ENCODE measurements at regions not wholly inside any gene's neighbourhood (a gene's known extent, or its start where the extent isn't known, plus 50 kb on each side); places are given as distances from the start of the nearest gene placed in this dataset.
"Not testable (repeated sequence)": the region's sequence is repeated elsewhere in the genome, so short reads cannot be mapped to it uniquely, and the experiment has no call there.

DNA sequence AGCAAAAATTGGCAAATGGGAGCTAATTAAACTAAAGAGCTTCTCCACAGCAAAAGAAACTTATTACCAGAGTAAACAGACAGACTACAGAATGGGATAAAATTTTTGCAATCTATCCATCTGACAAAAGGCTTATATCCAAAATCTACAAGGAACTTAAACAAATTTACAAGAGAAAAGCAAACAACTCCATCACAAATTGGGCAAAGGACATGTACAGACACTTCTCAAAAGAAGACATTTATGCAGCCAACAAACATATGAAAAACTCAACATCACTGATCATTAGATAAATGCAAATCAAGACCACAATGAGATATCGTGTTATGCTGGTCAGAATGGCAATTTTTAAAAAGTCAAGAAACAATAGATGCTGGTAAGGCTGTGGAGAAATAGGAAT is 315.6 kb downstream of the DMAC1 start:
- DNase-seq (ENCODE audit: low read depth in 2 of 3, low spot score in 2 of 3) = not testable (repeated sequence)

DNA sequence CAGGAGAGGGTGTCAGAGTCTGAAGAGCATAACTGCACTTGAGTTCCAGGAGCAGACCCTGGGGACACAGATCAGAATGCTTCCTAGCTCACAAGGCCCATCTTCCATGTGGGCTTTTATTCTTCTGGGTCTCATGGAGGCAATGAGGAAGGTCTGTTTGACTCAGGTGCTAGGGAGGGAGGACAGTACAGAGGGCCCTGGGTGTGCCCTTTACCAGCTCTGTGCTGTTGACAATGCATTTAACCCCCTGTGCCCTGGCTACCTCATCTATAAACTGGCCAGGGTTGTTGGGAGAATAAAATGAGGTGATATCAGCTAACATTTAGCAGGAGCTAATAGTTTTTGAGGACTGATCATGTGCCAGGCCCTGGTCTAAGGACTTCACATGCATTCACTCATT is 318.0 kb downstream of the DMAC1 start:
- no peak for DNase-seq (ENCODE audit: low read depth in 2 of 3, low spot score in 2 of 3)

DNA sequence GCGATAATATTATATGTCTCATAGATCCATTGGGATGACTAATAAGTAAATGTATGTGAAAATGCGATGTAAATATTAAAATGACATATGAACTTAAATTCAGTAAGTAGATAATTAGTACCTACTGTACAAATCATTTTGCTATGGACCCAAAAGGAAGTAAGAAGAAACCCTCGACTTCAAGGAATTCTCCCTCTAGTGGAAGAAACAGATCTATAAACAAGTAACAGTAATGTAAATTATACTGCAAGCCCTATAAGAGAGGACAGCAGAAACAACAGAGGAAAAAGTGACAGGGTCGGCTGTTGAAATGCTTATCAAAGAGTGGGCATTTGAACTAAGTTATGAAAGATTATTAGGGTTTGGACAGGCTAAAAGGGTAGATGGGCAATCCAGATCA is 320.3 kb downstream of the DMAC1 start:
- no peak for DNase-seq (ENCODE audit: low read depth in 2 of 3, low spot score in 2 of 3)

DNA sequence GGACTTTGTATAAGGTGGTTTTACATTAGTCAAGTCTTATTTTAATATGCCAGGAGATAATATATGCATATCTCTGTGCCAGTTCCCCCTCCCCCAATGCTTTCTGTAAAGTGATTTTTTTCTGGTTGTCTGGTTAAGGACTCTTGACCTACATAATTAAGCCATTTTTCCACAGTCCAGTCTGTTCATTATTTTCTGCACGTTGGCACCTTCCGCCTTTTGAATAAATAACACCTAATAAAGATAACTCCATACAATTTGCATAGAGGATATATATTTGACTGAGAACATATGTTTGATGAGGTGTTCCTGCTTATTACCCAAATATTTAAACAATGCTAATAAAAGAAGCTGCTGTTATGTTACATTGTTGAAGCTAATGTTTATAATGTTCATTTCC is 320.9 kb downstream of the DMAC1 start:
- no peak for DNase-seq (ENCODE audit: low read depth in 2 of 3, low spot score in 2 of 3)

DNA sequence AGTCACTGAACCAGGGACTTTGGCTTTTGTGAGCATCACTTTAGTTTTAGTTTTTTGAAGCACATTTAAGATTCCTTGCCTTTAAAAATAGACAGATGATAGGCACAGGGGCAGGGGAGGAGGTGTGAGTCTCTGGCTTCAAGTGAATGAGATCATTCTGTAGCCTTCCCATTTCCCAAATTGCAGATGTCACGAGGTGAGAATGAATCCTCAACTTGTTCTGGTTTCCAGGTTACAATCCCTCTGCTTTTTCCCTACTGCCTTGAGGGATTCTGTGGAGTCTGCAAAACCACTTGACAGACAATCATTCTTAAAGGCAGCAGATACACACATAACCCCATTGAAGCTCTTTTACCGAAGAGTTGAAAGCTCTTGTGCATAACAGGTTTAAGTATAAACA is 332.4 kb downstream of the DMAC1 start:
- DNase-seq (ENCODE audit: low read depth in 2 of 3, low spot score in 2 of 3) = no peak

DNA sequence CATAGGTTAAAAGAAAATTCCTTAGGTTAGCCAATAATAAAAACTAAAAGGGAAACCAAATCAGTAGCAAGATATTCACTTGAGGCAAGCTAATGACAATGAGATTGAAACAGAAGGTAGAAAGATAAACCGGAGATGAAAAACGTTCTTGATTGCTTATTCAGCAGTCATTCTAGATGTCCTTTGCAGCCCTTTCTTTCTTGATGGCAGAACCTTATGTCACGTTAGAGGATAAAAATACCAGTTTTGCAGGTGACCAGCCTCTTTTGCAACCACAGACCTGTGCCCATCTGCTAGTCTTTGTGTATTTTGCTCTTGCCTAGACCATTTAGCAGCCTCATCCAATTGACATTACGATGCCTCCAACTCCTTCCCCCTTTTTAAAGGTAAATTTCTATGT is 337.8 kb downstream of the DMAC1 start:
- DNase-seq (ENCODE audit: low read depth in 2 of 3, low spot score in 2 of 3) = no peak

DNA sequence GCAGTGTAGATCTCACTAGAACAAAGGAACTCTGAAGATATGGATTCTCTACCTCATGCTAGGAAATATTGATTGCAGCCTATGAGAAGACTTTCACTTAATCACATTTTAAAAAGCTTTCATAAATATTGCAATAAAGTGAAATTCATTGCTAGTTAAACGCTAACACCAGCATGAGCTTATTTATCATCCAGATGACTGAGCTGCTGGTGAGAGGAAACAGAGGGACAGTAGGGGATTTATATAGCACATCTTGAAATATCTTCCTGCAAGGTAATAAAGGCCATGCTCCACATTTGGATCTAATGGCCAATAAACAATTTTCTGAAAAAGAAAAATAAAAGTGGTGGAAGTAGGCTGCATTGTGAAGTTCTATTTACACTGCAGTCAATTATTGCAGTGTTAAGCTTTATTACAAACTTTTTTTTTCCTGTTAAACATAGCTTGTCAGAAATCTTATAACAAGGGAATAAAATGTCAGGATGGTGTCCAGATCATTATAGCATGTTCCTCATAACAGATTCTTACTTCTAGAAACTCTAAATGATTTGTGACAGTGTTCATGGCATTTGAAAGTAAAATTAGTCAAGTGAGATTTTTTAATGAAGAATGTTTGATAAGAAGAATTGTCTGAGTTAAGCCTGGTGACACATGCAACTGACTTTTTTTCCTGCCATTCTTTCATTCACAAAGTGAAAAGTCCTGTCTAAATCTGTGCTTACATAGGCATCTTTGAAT is 342.6 kb downstream of the DMAC1 start:
- no peak for DNase-seq (ENCODE audit: low read depth in 2 of 3, low spot score in 2 of 3)

DNA sequence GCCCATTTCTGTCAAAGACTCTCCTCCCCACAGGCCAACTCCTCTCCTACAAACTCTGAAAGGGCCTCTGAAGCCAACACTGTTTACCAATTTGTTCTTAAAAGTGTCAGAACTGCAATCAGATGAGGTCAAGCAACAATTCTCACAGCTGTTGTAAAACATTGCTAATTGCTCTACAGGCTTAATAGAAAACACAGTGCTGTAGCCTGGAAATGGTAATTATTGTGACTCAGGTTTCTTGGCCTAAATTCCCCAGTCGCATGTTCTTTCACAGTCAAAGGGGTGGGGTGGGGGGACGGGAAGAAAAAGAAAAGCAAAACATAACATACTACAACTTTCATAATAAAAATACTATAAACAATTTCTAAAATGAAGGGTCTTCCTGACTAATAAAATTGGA is 343.2 kb downstream of the DMAC1 start:
- no peak for DNase-seq (ENCODE audit: low read depth in 2 of 3, low spot score in 2 of 3)

DNA sequence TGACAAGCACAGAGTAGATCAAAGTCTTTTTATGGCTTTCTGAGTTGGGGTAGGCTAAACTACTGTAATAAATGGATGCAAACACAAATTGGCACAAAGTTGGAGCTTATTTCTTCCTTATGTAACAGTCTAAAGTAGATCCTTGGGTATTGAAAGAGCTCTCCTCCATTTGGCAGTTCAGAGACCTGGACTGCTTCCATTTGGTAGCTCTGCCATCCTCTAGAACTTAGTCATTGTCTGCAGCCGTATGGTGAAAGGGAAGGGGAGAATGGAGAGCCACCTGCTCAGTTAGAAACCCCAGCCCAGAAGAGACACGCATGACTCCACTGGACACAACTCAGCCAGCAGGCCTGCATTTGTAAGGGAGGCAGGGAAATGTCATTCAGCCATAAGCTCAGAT is 345.0 kb downstream of the DMAC1 start:
- no peak for DNase-seq (ENCODE audit: low read depth in 2 of 3, low spot score in 2 of 3)

DNA sequence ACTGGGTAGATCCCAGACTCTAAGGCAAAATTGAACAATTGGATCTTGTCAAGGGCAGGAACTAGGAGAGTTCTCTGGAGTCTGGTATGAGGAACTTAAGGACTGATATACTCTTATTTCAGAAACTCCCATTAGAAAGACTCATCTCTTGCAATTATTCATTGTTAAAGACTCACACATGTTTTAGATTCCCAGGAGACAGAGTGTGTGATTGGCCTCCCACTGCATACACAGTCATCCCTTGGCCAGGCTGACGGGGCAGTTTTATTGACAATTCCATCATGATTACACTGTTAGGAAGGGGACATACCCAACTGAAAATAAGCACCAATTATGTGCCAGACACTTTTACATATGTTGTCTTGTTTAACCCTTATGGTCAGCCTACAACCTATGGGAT is 347.2 kb downstream of the DMAC1 start:
- no peak for DNase-seq (ENCODE audit: low read depth in 2 of 3, low spot score in 2 of 3)

DNA sequence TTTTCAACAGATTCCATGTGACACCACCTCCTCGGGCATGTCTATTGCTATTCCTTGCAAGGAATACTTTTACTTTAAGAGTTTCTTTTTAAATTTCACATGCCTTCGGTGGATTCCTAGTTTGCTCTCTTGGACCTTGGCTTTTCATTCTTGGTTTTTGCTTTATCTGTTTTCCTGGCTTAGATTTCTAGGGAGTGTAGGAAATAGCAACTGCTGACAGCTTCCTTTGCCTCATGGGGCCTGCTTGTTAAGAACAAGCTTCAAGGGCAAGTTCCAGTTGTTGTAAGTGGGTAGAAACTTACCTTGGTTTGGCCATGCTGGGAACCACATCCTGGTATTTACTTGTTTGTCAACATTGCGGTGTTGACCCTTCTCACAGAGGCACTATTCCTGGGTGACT is 348.5 kb downstream of the DMAC1 start:
- no peak for DNase-seq (ENCODE audit: low read depth in 2 of 3, low spot score in 2 of 3)

DNA sequence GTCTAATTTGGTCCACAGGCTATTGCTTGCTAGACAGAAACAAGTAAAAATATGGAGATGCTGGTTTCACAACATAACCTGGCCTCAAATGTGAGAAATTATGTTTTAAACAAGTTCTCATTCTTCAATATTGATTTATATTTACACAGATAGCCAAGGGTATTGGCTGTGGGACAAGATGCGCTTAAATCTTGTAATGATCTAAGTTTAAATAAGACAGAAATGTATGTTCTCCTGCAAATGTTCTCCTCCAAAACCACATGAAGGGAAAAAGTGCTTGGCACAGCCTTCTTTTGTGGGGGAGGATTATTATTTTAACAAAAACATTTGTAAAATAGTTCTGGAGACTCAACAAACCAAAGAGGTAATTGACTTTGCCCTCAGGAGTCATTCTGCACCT is 356.0 kb downstream of the DMAC1 start:
- DNase-seq (ENCODE audit: low read depth in 2 of 3, low spot score in 2 of 3) = no peak

DNA sequence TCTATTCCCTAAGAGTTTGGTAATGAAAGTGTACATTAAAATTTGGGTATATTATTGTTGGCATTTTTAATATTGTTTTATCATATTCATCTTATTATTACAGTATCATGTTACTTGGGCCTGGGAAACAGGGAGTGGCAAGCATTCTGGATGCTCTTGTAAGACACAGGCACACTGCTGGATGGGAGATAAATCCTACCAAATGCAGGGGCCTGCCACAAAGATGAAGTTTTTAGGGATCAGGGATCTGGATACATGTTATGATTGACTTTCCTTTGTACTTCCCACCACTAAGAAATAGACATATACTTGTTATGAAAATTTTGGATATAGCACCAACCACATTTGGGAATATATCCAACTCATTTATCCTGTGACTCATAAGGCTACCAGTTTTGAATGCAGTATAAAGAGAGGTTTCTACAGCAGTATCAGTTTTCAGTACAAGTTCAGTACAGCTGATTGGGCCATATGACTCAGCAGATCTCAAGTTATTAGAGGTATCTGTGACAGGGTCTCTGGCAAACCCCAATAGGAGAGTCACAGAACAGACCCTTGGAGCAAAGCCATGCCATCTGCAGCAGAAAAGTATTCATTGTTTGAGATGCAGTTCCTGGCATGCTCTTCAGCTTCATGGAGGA is 360.1 kb downstream of the DMAC1 start:
- DNase-seq (ENCODE audit: low read depth in 2 of 3, low spot score in 2 of 3) = no peak

DNA sequence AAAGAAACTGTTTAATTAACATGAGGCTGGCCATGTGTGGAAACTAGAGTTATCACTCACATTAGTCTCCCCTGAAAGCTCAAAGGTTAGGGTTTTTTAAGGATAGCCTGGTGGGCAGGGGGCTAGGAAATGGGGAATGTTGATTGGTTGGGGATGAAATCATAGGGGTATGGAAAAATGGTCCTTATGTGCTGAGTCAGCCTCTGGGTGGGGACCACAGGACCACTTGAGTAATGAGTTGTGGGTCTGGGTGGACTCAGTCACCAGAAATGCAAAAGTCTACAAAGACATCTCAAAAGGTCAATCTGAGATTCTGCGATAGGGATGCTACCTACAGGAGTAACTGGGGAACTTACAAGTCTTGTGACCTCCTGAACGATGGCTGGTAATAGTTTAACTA is 362.8 kb downstream of the DMAC1 start:
- DNase-seq (ENCODE audit: low read depth in 2 of 3, low spot score in 2 of 3) = no peak

DNA sequence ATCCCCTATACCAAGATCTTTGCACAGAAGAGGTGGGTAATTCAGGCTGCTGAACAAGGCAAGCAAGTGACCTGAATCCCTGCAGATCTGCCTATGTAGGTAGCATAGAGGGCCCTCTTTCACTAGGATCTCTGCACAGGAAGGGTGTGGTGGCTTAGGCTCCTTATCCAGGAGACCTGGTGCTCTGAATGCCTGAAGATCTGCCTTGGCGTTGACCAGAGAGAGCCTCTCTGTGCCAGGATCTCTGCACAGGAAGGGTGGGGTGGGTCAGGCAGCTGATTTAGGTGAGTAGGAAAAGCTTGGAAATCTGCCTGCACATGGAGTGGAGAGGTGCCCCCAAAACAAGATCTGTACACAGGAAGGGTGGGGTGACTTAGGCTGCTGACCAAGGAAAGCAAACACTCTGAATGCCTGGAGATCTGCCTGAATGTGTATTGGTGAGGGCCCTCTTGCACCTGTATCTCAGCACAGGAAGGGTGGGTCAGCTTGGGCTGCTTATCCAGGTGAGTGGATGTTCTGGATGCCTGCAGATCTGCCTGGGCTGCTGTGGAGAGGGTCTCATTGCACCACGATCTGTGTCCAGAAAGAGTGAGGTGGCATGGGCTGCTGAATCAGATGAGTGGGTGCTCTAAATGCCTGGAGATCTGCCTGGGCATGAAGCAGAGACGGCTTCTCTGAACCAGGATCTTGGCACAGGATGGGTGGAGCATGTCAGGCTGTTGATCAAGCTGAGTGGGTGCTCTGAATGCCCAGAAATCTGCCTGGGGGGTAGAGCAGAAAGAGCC is 365.9 kb downstream of the DMAC1 start:
- DNase-seq (ENCODE audit: low read depth in 2 of 3, low spot score in 2 of 3) = no peak

DNA sequence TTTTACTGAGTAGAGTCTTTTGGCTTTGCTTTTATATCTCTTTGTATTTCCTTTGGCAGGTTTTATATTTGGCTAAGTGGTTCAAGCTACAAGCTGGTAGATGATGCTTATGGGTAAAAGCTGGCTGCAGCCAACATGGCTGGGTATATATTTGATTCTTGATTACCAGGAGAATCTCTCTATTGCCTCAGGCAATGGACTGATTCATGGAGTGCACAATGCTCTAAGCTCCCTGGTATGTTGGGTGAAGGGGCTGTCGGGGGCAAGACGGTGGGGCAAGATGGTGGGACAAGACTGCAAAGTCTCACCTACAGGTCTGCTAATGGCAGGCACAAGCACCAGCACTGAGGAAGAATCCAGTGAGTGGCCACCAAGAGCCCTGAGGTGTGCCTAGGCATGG is 366.6 kb downstream of the DMAC1 start:
- DNase-seq (ENCODE audit: low read depth in 2 of 3, low spot score in 2 of 3) = no peak

DNA sequence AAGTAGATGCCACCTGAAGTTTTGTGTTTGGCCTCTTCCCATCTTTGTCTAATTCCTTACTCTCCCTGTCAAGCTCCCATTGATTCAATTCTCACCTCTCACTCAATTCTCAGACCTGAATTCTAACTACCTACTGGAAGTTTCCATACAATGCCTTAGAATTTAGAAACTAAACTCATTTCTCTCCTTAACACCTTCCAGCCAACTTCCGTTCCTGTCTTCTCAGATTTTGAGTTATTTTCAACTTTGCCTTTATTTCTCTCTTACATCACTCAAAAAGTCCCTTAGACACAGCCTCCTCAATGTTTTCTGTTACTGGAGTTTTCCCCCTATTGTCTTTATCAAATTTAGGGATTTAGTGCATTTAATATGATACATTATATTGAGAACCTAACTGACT is 382.2 kb downstream of the DMAC1 start:
- not testable (repeated sequence) for DNase-seq (ENCODE audit: low read depth in 2 of 3, low spot score in 2 of 3)

DNA sequence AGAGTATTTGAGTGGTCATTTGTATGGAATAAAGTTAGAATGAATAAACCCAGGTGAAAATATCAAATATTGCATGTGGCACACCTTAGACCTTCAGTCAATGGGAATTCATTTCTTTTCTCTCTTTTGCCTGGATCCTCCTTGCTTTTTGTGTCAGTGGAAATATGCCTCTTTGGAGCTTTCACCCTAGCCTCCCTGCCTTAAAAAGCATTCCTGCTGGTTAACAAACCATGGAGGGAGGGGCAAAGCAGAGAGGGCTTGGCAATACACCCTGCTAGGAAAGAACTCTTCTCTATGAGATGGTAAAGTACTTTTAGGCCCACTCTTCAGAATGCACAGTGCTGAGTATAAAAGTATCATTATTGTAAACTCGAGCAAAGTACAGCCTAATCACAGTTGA is 383.7 kb downstream of the DMAC1 start:
- DNase-seq (ENCODE audit: low read depth in 2 of 3, low spot score in 2 of 3) = no peak

DNA sequence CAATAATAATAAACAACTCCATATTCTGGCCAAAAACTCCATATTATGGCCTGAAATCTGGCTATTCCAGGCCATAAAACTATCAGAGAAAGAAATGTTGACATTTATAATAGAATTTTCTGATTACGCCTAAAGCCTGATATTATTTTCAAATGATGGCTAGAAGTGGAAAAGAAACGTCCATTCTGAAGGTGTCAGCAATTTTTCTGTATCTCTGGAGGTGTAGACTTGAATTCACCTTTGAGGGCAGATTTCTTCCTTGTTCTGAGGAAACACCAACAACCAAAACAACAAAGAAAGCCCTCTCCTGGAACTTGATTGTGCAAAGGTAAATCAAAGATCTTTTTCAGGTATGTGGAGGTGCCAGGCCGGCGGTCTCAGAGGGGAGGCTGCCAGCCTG is 390.7 kb downstream of the DMAC1 start:
- DNase-seq (ENCODE audit: low read depth in 2 of 3, low spot score in 2 of 3) = no peak

DNA sequence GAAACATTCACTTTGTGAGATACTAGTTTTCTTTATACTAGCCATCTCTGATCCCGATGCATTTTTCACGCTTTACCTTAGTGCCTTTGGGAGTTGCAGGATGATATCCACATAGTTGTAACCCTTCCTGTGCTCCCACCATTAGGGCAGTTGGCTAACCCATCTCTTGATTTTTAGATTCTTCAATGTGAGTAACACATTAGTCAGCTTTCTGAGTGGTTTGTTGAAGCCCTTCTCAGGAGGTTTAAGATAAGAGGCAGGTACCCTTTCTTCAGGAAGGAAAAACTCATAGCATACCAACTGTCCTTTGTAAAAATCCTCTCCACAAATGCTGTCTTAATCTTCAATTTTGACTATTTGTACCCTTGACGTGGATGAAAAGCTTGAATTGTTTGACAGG is 392.3 kb downstream of the DMAC1 start:
- DNase-seq (ENCODE audit: low read depth in 2 of 3, low spot score in 2 of 3) = no peak

DNA sequence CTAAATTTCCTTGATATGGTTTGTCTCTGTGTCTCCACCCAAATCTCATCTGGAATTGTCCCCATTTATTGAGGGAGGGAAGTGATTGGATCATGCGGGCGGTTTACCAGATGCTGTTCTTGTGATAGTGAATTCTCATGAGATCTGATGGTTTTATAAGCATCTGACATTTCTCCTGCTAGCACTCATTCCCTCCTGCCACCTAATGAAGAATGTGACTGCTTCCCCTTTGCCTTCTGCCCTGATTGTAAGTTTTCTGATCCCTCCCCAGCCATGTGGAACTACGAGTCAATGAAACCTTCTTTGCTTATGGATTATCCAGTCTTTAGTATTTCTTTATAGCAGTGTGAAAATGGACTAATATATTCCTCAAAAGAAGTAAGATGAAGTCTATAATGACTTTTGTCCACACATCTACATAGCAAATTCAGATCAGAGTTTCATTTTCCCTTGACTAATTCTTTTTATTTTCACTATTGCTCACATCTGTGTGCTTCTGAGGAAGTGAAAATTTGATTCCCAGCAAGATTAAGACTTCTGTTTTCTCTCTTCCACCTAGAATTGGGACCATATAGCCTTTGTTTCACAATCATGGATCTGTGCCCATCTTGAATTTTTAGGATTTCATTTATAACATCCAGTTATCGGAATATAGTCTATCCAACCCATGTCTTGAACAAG is 393.5 kb downstream of the DMAC1 start:
- peak in 1 of 3 donors; percentile 4 for DNase-seq (ENCODE audit: low read depth in 2 of 3, low spot score in 2 of 3)

All from hematopoietic multipotent progenitor cell (in vitro differentiated cells).